Astrocyte (in vitro differentiated cells and primary cell): ENCODE measurements at regions not wholly inside any gene's neighbourhood (a gene's known extent, or its start where the extent isn't known, plus 50 kb on each side); places are given as distances from the start of the nearest gene placed in this dataset.

Source experiments
- DNase-seq: peaks from one replicate; pipeline ENCODE4 v3.0.0-alpha.2; 2010; ENCODE audit warnings: low read depth
- FAIRE-seq: peaks from 2 replicates; lab custom pipeline; 2011; peaks lifted over from hg19 to GRCh38; lab: Jason Lieb, UNC
- H2AFZ ChIP-seq: 2 replicates; pipeline ENCODE4 v1.6.0; 2012; ENCODE audit warnings: low read depth, low read length, inconsistent platforms
- H3K27ac ChIP-seq: 2 replicates; pipeline ENCODE4 v1.5.1; 2011; ENCODE audit warnings: low read depth, low read length, inconsistent platforms
- H3K27me3 ChIP-seq: 2 replicates; pipeline ENCODE4 v1.6.0; 2011; ENCODE audit warnings: low read length, inconsistent platforms; ENCODE audit not compliant: insufficient read depth
- H3K36me3 ChIP-seq: 2 replicates; pipeline ENCODE4 v1.5.1; 2011; ENCODE audit warnings: low read length, inconsistent platforms; ENCODE audit not compliant: insufficient read depth
- H3K4me1 ChIP-seq: 2 replicates; pipeline ENCODE4 v1.5.1; 2011; ENCODE audit warnings: low read length, inconsistent platforms; ENCODE audit not compliant: insufficient read depth
- H3K4me2 ChIP-seq: 2 replicates; pipeline ENCODE4 v1.6.0; 2012; ENCODE audit warnings: low read length, inconsistent platforms
- H3K4me3 ChIP-seq: 2 replicates; pipeline ENCODE4 v1.5.1; 2011; ENCODE audit warnings: low read depth, mild to moderate bottlenecking, low read length, inconsistent platforms; ENCODE audit not compliant: insufficient read depth
- H3K79me2 ChIP-seq: 2 replicates; pipeline ENCODE4 v1.6.0; 2012; ENCODE audit warnings: mild to moderate bottlenecking, low read length, inconsistent platforms; ENCODE audit not compliant: insufficient read depth
- H3K9ac ChIP-seq: 2 replicates; pipeline ENCODE4 v1.6.0; 2012; ENCODE audit warnings: mild to moderate bottlenecking, low read length, inconsistent platforms
- H3K9me3 ChIP-seq: 2 replicates; pipeline ENCODE4 v1.5.1; 2012; ENCODE audit warnings: low read depth, mild to moderate bottlenecking, low read length, inconsistent platforms; ENCODE audit not compliant: insufficient read depth
- H4K20me1 ChIP-seq: 2 replicates; pipeline ENCODE4 v1.6.0; 2012; ENCODE audit warnings: low read length, inconsistent platforms; ENCODE audit not compliant: insufficient read depth
- H3K27ac Mint-ChIP-seq: one replicate; pipeline ENCODE4 v1.8.0; 2021; ENCODE audit warnings: mild to moderate bottlenecking, mixed read lengths; ENCODE audit not compliant: unreplicated experiment
- H3K27me3 Mint-ChIP-seq: one replicate; pipeline ENCODE4 v1.8.0; 2021; ENCODE audit warnings: low read depth, mixed read lengths; ENCODE audit not compliant: unreplicated experiment
- H3K36me3 Mint-ChIP-seq: one replicate; pipeline ENCODE4 v1.8.0; 2021; ENCODE audit warnings: low read depth, mixed read lengths; ENCODE audit not compliant: unreplicated experiment
- H3K4me1 Mint-ChIP-seq: one replicate; pipeline ENCODE4 v1.8.0; 2021; ENCODE audit warnings: low read depth, mixed read lengths; ENCODE audit not compliant: unreplicated experiment
- H3K4me3 Mint-ChIP-seq: one replicate; pipeline ENCODE4 v1.8.0; 2021; ENCODE audit warnings: mild to moderate bottlenecking, moderate library complexity, mixed read lengths; ENCODE audit not compliant: unreplicated experiment
- H3K9me3 Mint-ChIP-seq: one replicate; pipeline ENCODE4 v1.8.0; 2021; ENCODE audit warnings: mild to moderate bottlenecking, mixed read lengths; ENCODE audit not compliant: unreplicated experiment
- CTCF ChIP-seq: IDR thresholded peaks from 2 replicates; pipeline ENCODE4 v1.5.1; 2011; ENCODE audit warnings: low read depth, mild to moderate bottlenecking, inconsistent platforms, low read length, moderate library complexity; ENCODE audit not compliant: insufficient read depth
- EZH2 ChIP-seq: IDR thresholded peaks from 2 replicates; pipeline ENCODE4 v1.6.1; 2012; ENCODE audit warnings: mild to moderate bottlenecking, low read length, inconsistent platforms; ENCODE audit not compliant: insufficient read depth

GRCh38 chr3:164883171-164883570 is 195.1 kb downstream of the SI start:
- H2AFZ ChIP-seq, result no peak overlapping the region
- no peak overlapping the region for H3K4me3 Mint-ChIP-seq
- H3K27me3 ChIP-seq, result no peaks in the 10 kb centered on the region
- H3K79me2 ChIP-seq, result no peaks in the 10 kb centered on the region
- H3K27ac Mint-ChIP-seq, result no peak overlapping the region
- no peaks in the 10 kb centered on the region for H3K27me3 Mint-ChIP-seq
- no peaks in the 10 kb centered on the region for H3K36me3 ChIP-seq
- no peaks in the 10 kb centered on the region for H3K9me3 ChIP-seq
- DNase-seq (no peak), FAIRE-seq (no peak)
- no peak overlapping the region for H3K4me3 ChIP-seq
- no peak overlapping the region for H3K4me2 ChIP-seq
- H3K9me3 Mint-ChIP-seq, result peaks cover 3% of the 10 kb centered on the region
- H4K20me1 ChIP-seq, result no peaks in the 10 kb centered on the region
- TF ChIP-seq EZH2, result no peak
- no peak for TF ChIP-seq CTCF
- H3K4me1 ChIP-seq, result no peaks in the 10 kb centered on the region
- no peaks in the 10 kb centered on the region for H3K4me1 Mint-ChIP-seq
- H3K36me3 Mint-ChIP-seq, result no peaks in the 10 kb centered on the region
- no peak overlapping the region for H3K27ac ChIP-seq
- H3K9ac ChIP-seq, result no peak overlapping the region

GRCh38 chr3:164879201-164879600 is 199.1 kb downstream of the SI start:
- Histone ChIP-seq H4K20me1 (no peaks in the 10 kb centered on the region), H3K79me2 (no peaks in the 10 kb centered on the region), H3K36me3 (no peaks in the 10 kb centered on the region), H3K9me3 (no peaks in the 10 kb centered on the region), H3K4me3 (no peak overlapping the region), H3K4me2 (no peak overlapping the region), H3K9ac (no peak overlapping the region), H3K4me1 (no peaks in the 10 kb centered on the region), H2AFZ (no peak overlapping the region), H3K27me3 (no peaks in the 10 kb centered on the region), H3K27ac (no peak overlapping the region)
- H3K36me3 Mint-ChIP-seq, result no peaks in the 10 kb centered on the region
- DNase-seq (no peak), FAIRE-seq (no peak)
- H3K4me1 Mint-ChIP-seq, result no peaks in the 10 kb centered on the region
- no peak overlapping the region for H3K27ac Mint-ChIP-seq
- TF ChIP-seq EZH2 (no peak), CTCF (no peak)
- H3K9me3 Mint-ChIP-seq, result no peaks in the 10 kb centered on the region
- no peak overlapping the region for H3K4me3 Mint-ChIP-seq
- no peaks in the 10 kb centered on the region for H3K27me3 Mint-ChIP-seq

GRCh38 chr3:164864454-164864853 is 213.8 kb downstream of the SI start:
- DNase-seq (no peak), FAIRE-seq (no peak)
- no peak overlapping the region for H2AFZ ChIP-seq
- H3K27ac ChIP-seq, result no peak overlapping the region
- H3K4me1 ChIP-seq, result no peaks in the 10 kb centered on the region
- Mint-ChIP-seq H3K4me1 (no peaks in the 10 kb centered on the region), H3K36me3 (no peaks in the 10 kb centered on the region), H3K9me3 (no peaks in the 10 kb centered on the region), H3K27ac (no peak overlapping the region), H3K27me3 (no peaks in the 10 kb centered on the region), H3K4me3 (no peak overlapping the region)
- H3K9ac ChIP-seq, result no peak overlapping the region
- no peaks in the 10 kb centered on the region for H4K20me1 ChIP-seq
- TF ChIP-seq CTCF (no peak), EZH2 (no peak)
- H3K4me2 ChIP-seq, result no peak overlapping the region
- H3K79me2 ChIP-seq, result no peaks in the 10 kb centered on the region
- no peak overlapping the region for H3K4me3 ChIP-seq
- H3K27me3 ChIP-seq, result no peaks in the 10 kb centered on the region
- no peaks in the 10 kb centered on the region for H3K36me3 ChIP-seq
- H3K9me3 ChIP-seq, result no peaks in the 10 kb centered on the region
